Gastrocnemius medialis (tissue), 4 donors: ENCODE measurements at regions not wholly inside any gene's neighbourhood (a gene's known extent, or its start where the extent isn't known, plus 50 kb on each side); places are given as distances from the start of the nearest gene placed in this dataset.

Source experiments
- ATAC-seq, 2 donors: fragments of 150-250 bp; one replicate each; pipeline ENCODE4 v1.9.1; 2016
- DNase-seq, 2 donors: peaks; one replicate each; pipeline ENCODE4 v3.0.0-alpha.2; 2019
- H3K27ac ChIP-seq, 4 donors: fragments of 200-600 bp; sonication (generic); 1 replicate in 1 of 4; 2 replicates in 3 of 4; pipeline ENCODE4 v1.5.1; 2016 to 2018; ENCODE audit warnings: mild to moderate bottlenecking in 2 of 4, moderate library complexity in 1 of 4
- H3K27me3 ChIP-seq, 3 donors: fragments of 200-600 bp; sonication (generic) in 2 of 3; 1 replicate in 1 of 3; 2 replicates in 2 of 3; pipeline versions ENCODE4 v1.5.1 to v1.6.0; 2016 to 2019; ENCODE audit warnings: mild to moderate bottlenecking in 1 of 3, moderate library complexity in 1 of 3
- H3K36me3 ChIP-seq, 2 donors: fragments of 200-600 bp; sonication (generic) in 1 of 2; one replicate each; pipeline ENCODE4 v1.5.1; 2017 to 2018
- H3K4me1 ChIP-seq, 2 donors: fragments of 200-600 bp; sonication (generic) in 1 of 2; one replicate each; pipeline ENCODE4 v1.5.1; 2016 to 2017; ENCODE audit warnings: mild to moderate bottlenecking in 2 of 2
- H3K4me3 ChIP-seq, 4 donors: fragments of 200-600 bp; sonication (generic) in 3 of 4; 1 replicate in 1 of 4; 2 replicates in 3 of 4; pipeline ENCODE4 v1.5.1; 2016 to 2019; ENCODE audit warnings: mild to moderate bottlenecking in 2 of 4
- H3K9me3 ChIP-seq, 3 donors: fragments of 200-600 bp; sonication (generic) in 2 of 3; 1 replicate in 1 of 3; 2 replicates in 2 of 3; pipeline ENCODE4 v1.5.1; 2016 to 2019
- POLR2A ChIP-seq, 2 donors: fragments of 450-650 bp; IDR thresholded peaks; one replicate each; pipeline ENCODE4 v1.6.1; 2017; ENCODE audit warnings: antibody characterized with exemption in 2 of 2, mild to moderate bottlenecking in 2 of 2, moderate library complexity in 2 of 2
- in situ Hi-C, 4 donors: fragments of 200-750 bp; cut with MboI; loops; one replicate each; pipeline versions ENCODE4 v1.15.0 to v1.8.0; 2017; ENCODE audit warnings: low sequenced_read_pairs in 4 of 4
- intact Hi-C: fragments of 100-400 bp; cut with DNase I; formaldehyde crosslinking; loops from one replicate; pipeline ENCODE4 v1.15.1; 2023; ENCODE audit warnings: low total_unique reads
- TF ChIP-seq, protein P1 (sequence below), 5 experiments: fragments of 450-650 bp in 3 of 5; fragments of 200-600 bp in 2 of 5; sonication (generic) in 2 of 5; IDR thresholded peaks in 4 of 5; conservative IDR thresholded peaks in 1 of 5; 1 replicate in 4 of 5; 2 replicates in 1 of 5; pipeline ENCODE4 v1.5.1; 2016 to 2019; ENCODE audit warnings: antibody characterized with exemption in 5 of 5, mild to moderate bottlenecking in 3 of 5, moderate library complexity in 3 of 5

DNA sequence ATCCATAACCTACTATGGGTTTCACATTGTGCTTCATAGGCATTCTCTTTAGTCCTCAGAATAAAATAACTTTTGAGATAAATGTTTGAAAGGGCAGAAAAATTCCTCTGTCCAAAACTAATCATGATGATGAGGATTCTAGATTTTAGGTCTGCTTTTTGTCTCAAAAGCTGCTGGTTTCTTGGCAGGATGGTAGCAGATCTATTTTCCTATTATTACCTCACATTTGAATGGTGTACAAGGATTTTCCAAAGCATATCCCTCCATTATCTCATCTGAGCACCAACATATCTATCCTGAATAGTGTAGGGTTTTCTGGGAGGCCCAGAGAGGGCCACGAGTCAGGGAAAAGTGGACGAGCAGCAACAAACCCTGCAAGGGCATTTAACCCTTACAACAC lies 201.9 kb downstream of the PLPP3 start:
- Histone ChIP-seq H3K36me3 (no peaks in the 10 kb centered on the region), H3K27ac (peak overlapping the region in 3 of 4 donors; percentile 74 to 81 (median 76)), H3K9me3 (no peaks in the 10 kb centered on the region), H3K27me3 (no peaks in the 10 kb centered on the region), H3K4me1 (peaks cover 51 to 56% of the 10 kb centered on the region in 2 donors), H3K4me3 (no peak overlapping the region)
- intact Hi-C loops, result loop anchor here (5.0 kb wide), 1 partner anchor 180 kb away; no protein-coding TSS in a partner anchor
- DNase-seq (no peak), ATAC-seq (no peak)
- TF ChIP-seq, protein P1, sequence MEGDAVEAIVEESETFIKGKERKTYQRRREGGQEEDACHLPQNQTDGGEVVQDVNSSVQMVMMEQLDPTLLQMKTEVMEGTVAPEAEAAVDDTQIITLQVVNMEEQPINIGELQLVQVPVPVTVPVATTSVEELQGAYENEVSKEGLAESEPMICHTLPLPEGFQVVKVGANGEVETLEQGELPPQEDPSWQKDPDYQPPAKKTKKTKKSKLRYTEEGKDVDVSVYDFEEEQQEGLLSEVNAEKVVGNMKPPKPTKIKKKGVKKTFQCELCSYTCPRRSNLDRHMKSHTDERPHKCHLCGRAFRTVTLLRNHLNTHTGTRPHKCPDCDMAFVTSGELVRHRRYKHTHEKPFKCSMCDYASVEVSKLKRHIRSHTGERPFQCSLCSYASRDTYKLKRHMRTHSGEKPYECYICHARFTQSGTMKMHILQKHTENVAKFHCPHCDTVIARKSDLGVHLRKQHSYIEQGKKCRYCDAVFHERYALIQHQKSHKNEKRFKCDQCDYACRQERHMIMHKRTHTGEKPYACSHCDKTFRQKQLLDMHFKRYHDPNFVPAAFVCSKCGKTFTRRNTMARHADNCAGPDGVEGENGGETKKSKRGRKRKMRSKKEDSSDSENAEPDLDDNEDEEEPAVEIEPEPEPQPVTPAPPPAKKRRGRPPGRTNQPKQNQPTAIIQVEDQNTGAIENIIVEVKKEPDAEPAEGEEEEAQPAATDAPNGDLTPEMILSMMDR (IDR thresholded peaks at IDR 0.05 in 4 of 5, conservative IDR thresholded peaks at IDR 0.05 in 1 of 5), result no peak
- no peak for TF ChIP-seq POLR2A (IDR thresholded peaks at IDR 0.05)
- in situ Hi-C loops, result no loop called here

DNA sequence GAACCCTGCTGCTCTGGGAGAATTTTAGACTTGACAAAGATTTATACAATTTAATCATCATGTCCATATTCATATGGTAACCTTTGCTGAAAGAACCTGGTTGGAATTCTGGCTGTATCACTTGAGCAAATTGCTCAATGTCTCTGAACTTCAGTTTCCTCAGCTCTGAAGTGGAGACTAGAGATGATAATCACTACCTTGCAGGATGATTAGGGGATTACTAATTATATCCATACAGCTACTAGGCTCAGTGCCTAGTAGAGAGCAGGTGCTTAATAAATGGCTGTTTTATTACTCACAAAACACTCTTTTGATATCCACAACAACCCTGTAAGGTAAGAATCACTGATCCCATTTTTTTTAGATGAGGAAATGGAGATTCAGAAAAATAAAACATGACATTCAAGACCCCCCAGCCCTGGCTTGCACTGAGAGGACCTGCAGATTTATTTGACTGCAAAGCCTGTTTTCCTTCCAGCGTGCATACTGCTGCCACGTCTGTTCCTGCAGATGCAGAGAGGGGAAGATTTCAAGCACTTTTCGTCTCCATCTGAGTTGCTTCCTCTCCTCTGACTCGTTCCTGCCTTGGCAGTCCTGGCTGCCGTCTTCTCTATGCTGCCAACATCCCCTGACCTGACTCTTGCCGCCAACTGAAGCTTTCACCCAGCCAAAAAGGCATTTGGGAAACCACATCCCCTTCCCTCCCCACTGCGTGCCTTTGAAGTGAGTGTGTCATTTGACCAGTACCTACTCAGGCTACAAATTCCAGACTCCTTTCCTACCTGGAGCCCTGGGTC lies 203.0 kb downstream of the PLPP3 start:
- TF ChIP-seq, protein P1 (IDR thresholded peaks at IDR 0.05 in 4 of 5, conservative IDR thresholded peaks at IDR 0.05 in 1 of 5), result no peak
- no peaks in the 10 kb centered on the region for H3K36me3 ChIP-seq
- H3K27me3 ChIP-seq, result no peaks in the 10 kb centered on the region
- ATAC-seq, result peak; percentile 92
- no peak overlapping the region for H3K4me3 ChIP-seq
- H3K9me3 ChIP-seq, result no peaks in the 10 kb centered on the region
- peaks cover 52 to 60% of the 10 kb centered on the region in 2 donors for H3K4me1 ChIP-seq
- intact Hi-C loops, result loop anchor here (5.0 kb wide), 1 partner anchor 179 kb away; no protein-coding TSS in a partner anchor
- in situ Hi-C loops, result no loop called here
- H3K27ac ChIP-seq, result peak overlapping the region; percentile 74 to 81 (median 76)
- peak; percentile 64 to 84 for DNase-seq

DNA sequence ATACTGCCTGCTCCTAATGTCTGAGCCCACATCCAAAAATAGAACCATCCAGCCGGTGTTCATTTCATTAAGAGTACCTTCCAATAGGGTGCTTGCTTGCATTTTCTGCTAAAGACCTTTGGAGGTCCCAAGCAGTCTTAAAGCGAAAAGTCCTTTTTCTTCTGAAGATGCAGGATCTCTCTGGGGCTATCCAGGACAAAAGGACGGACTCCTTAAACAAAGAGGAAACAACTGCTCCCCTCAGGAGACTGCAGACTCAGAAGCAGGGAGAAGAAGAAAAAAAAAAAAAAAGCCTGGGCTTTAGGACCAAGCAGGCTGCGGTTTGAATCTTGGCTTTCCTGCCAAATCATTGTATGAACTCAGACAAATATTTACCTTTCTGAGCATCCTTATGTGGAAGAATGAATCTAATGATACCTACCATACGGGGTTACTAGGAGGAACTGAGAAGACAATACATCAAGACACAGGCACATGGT lies 204.0 kb downstream of the PLPP3 start:
- Histone ChIP-seq H3K9me3 (no peaks in the 10 kb centered on the region), H3K36me3 (no peaks in the 10 kb centered on the region), H3K27ac (peak overlapping the region; percentile 74 to 81 (median 76)), H3K27me3 (no peaks in the 10 kb centered on the region), H3K4me1 (peaks cover 56 to 60% of the 10 kb centered on the region in 2 donors), H3K4me3 (peak overlapping the region in 2 of 4 donors; percentile 40 to 46)
- intact Hi-C loops, result loop anchor here (5.0 kb wide), 1 partner anchor 178 kb away; no protein-coding TSS in a partner anchor
- ATAC-seq (peak in 1 of 2 donors; percentile 57), DNase-seq (no peak)
- in situ Hi-C loops, result no loop called here
- no peak for TF ChIP-seq POLR2A (IDR thresholded peaks at IDR 0.05)
- TF ChIP-seq, protein P1 (IDR thresholded peaks at IDR 0.05 in 4 of 5, conservative IDR thresholded peaks at IDR 0.05 in 1 of 5), result no peak

DNA sequence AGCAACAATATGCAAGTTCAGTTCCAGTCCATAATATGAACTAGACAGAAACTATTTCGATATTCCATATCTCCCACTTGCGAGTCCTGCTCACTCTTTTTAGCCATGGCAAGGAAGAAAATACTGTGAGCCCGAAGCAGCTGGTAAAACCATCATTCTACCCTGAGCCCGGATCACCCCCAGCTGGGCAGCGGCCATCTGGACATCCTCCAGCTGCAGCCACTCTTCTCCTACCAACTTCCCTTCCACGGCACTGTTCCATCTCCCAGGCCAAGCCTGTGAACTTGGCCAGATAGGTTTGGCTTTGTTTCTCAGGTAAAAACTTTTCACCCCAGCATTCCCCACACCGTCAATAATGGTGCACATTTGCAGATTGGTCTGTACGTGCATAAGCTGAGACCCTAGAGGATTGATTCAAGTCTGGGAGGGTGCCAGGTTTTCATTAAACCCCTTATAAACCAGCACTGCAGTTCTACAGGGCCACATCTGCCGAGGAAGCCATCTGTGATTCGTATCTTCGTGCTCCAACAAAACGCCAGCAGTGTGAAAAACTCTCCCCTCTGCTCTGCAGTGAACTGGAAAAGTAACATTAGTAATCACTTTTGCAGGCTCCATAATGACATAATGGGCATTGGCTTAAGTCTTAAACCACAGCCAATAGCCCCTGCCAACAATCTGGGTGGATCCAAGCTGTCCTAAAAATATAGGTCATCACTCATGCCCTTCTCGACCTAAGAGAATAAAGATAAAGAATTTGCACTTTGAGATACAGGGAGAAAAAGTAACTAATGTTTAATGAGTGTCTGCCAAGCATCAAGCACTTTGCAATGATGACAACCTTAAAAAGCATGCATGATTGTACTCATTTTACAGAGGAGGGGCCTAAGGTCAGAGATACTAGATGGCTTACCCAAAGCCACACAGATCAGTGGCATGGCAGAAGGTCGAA lies 205.1 kb downstream of the PLPP3 start:
- peak overlapping the region; percentile 26 to 46 (median 37) for H3K4me3 ChIP-seq
- H3K9me3 ChIP-seq, result no peaks in the 10 kb centered on the region
- ATAC-seq (peak; percentile 29 to 31), DNase-seq (no peak)
- H3K27me3 ChIP-seq, result no peaks in the 10 kb centered on the region
- H3K4me1 ChIP-seq, result peaks cover 60% of the 10 kb centered on the region in 2 donors
- no peaks in the 10 kb centered on the region for H3K36me3 ChIP-seq
- in situ Hi-C loops, result no loop called here
- H3K27ac ChIP-seq, result peak overlapping the region; percentile 74 to 81 (median 76)
- TF ChIP-seq, protein P1 (IDR thresholded peaks at IDR 0.05 in 4 of 5, conservative IDR thresholded peaks at IDR 0.05 in 1 of 5), result no peak
- no peak for TF ChIP-seq POLR2A (IDR thresholded peaks at IDR 0.05)
- intact Hi-C loops, result loop anchor here (1.0 kb wide), 1 partner anchor 15 kb away; no protein-coding TSS in a partner anchor
